HuH-7 (cell line): ENCODE measurements at regions not wholly inside any gene's neighbourhood (a gene's known extent, or its start where the extent isn't known, plus 50 kb on each side); places are given as distances from the start of the nearest gene placed in this dataset.
"Not testable (repeated sequence)": the region's sequence is repeated elsewhere in the genome, so short reads cannot be mapped to it uniquely, and the experiment has no call there.

Experiments used
- DNase-seq: peaks from one replicate; pipeline ENCODE4 v3.0.0; 2011; ENCODE audit warnings: low spot score

- DNase-seq, result no peak
These were observed 793.3 kb upstream of the GOT2 start for GRCh38 chr16:59527206-59527997.

GRCh38 chr16:59522826-59523225 is 788.7 kb upstream of the GOT2 start:
- no peak for DNase-seq

- DNase-seq, result not testable (repeated sequence)
These were observed 784.6 kb upstream of the GOT2 start for GRCh38 chr16:59518721-59519120.

- DNase-seq, result no peak
These were observed 780.5 kb upstream of the GOT2 start for GRCh38 chr16:59514651-59515050.

- DNase-seq, result no peak
These were observed 775.9 kb upstream of the GOT2 start for GRCh38 chr16:59510008-59510424.

- no peak for DNase-seq
These were observed 766.5 kb upstream of the GOT2 start for GRCh38 chr16:59500601-59501000.

GRCh38 chr16:59487067-59487466 is 753.0 kb upstream of the GOT2 start:
- DNase-seq, result no peak

GRCh38 chr16:59484833-59485516 is 750.9 kb upstream of the GOT2 start:
- no peak for DNase-seq

GRCh38 chr16:59478838-59479237 is 744.7 kb upstream of the GOT2 start:
- DNase-seq, result no peak

- no peak for DNase-seq
These were observed 736.4 kb upstream of the GOT2 start for GRCh38 chr16:59470556-59470955.

- DNase-seq, result no peak
These were observed 735.1 kb upstream of the GOT2 start for GRCh38 chr16:59469266-59469665.

- DNase-seq, result no peak
These were observed 729.7 kb upstream of the GOT2 start for GRCh38 chr16:59463776-59464175.

GRCh38 chr16:59459806-59460205 is 725.7 kb upstream of the GOT2 start:
- DNase-seq, result no peak

GRCh38 chr16:59455497-59455896 is 721.4 kb upstream of the GOT2 start:
- no peak for DNase-seq

GRCh38 chr16:59450513-59450912 is 716.4 kb upstream of the GOT2 start:
- not testable (repeated sequence) for DNase-seq

GRCh38 chr16:59440502-59440901 is 706.4 kb upstream of the GOT2 start:
- no peak for DNase-seq

- no peak for DNase-seq
These were observed 698.8 kb upstream of the GOT2 start for GRCh38 chr16:59432896-59433295.

- no peak for DNase-seq
These were observed 698.2 kb upstream of the GOT2 start for GRCh38 chr16:59432276-59432675.

GRCh38 chr16:59424714-59425273 is 690.7 kb upstream of the GOT2 start:
- no peak for DNase-seq

GRCh38 chr16:59411961-59412841 is 678.1 kb upstream of the GOT2 start:
- no peak for DNase-seq

GRCh38 chr16:59410451-59410850 is 676.3 kb upstream of the GOT2 start:
- DNase-seq, result no peak

GRCh38 chr16:59405802-59406201 is 671.7 kb upstream of the GOT2 start:
- DNase-seq, result no peak
